ENCODE measurements at regions not wholly inside any gene's neighbourhood (a gene's known extent, or its start where the extent isn't known, plus 50 kb on each side); places are given as distances from the start of the nearest gene placed in this dataset.

- in situ Hi-C loops (cut with MboI; ENCODE audit: low pct_unique_long_range_greater_than_20kb in 2 of 9, low sequenced_read_pairs in 9 of 9, unreplicated experiment in 9 of 9), result no loop called here
- Histone ChIP-seq H3K27ac (peak overlapping the region; percentile 83 to 86), H3K4me1 (replicated peaks in 1 of 2) (peaks cover 53 to 60% of the 10 kb centered on the region in 2 donors), H3K4me3 (no peak overlapping the region)
- peak in 7 of 8 experiments; percentile 8 to 47 (median 30) for ATAC-seq (replicated peaks in 6 of 8)
- whole genome bisulfite sequencing, 10 experiments, result 16 to 90% (median 71%) methylated on average over 2 to 8 of the region's 28 CpGs; no CpG with 5 or more reads in 5 of the 10 experiments
These were observed 59.2 kb downstream of the C9orf50 start for GRCh38 chr9:129561594-129562281.

GRCh38 chr9:129560881-129561306 is 60.0 kb downstream of the C9orf50 start:
- ATAC-seq (replicated peaks in 6 of 8), result no peak
- WGBS, 10 experiments, result 80 to 91% (median 90%) methylated on average over 1 to 9 of the region's 13 CpGs; no CpG with 5 or more reads in 7 of the 10 experiments
- peaks cover 58 to 60% of the 10 kb centered on the region in 2 donors for H3K4me1 ChIP-seq (replicated peaks in 1 of 2)
- in situ Hi-C loops (cut with MboI; ENCODE audit: low pct_unique_long_range_greater_than_20kb in 2 of 9, low sequenced_read_pairs in 9 of 9, unreplicated experiment in 9 of 9), result no loop called here
- peak overlapping the region; percentile 83 to 86 for H3K27ac ChIP-seq
- no peak overlapping the region for H3K4me3 ChIP-seq

GRCh38 chr9:129559506-129559881 is 61.4 kb downstream of the C9orf50 start:
- ATAC-seq (replicated peaks in 6 of 8), result no peak
- WGBS, 10 experiments, result 67 to 100% (median 95%) methylated on average over 1 to 2 of the region's 4 CpGs; no CpG with 5 or more reads in 6 of the 10 experiments
- no peak overlapping the region for H3K4me3 ChIP-seq
- peaks cover 60 to 64% of the 10 kb centered on the region in 2 donors for H3K4me1 ChIP-seq (replicated peaks in 1 of 2)
- in situ Hi-C loops (cut with MboI; ENCODE audit: low pct_unique_long_range_greater_than_20kb in 2 of 9, low sequenced_read_pairs in 9 of 9, unreplicated experiment in 9 of 9), result no loop called here
- H3K27ac ChIP-seq, result peak overlapping the region; percentile 89 to 93

GRCh38 chr9:129558551-129559505 is 62.1 kb downstream of the C9orf50 start:
- in situ Hi-C loops (cut with MboI; ENCODE audit: low pct_unique_long_range_greater_than_20kb in 2 of 9, low sequenced_read_pairs in 9 of 9, unreplicated experiment in 9 of 9), result no loop called here
- WGBS, 10 experiments, result 33 to 100% methylated on average over 2 to 4 of the region's 21 CpGs; no CpG with 5 or more reads in 8 of the 10 experiments
- Histone ChIP-seq H3K4me1 (replicated peaks in 1 of 2) (peaks cover 60 to 64% of the 10 kb centered on the region in 2 donors), H3K4me3 (no peak overlapping the region), H3K27ac (peak overlapping the region; percentile 89 to 93)
- ATAC-seq (replicated peaks in 6 of 8), result peak in 6 of 8 experiments; percentile 12 to 69 (median 63)

GRCh38 chr9:129558063-129558550 is 62.8 kb downstream of the C9orf50 start:
- H3K4me3 ChIP-seq, result no peak overlapping the region
- peak in 5 of 8 experiments; percentile 1 to 8 (median 2) for ATAC-seq (replicated peaks in 6 of 8)
- in situ Hi-C loops (cut with MboI; ENCODE audit: low pct_unique_long_range_greater_than_20kb in 2 of 9, low sequenced_read_pairs in 9 of 9, unreplicated experiment in 9 of 9), result no loop called here
- peak overlapping the region; percentile 89 to 93 for H3K27ac ChIP-seq
- H3K4me1 ChIP-seq (replicated peaks in 1 of 2), result peaks cover 60 to 64% of the 10 kb centered on the region in 2 donors
- no CpG with 5 or more reads among the region's 16 CpGs for WGBS, 10 experiments

- in situ Hi-C loops (cut with MboI; ENCODE audit: low pct_unique_long_range_greater_than_20kb in 2 of 9, low sequenced_read_pairs in 9 of 9, unreplicated experiment in 9 of 9), result no loop called here
- peak; percentile 50 to 86 (median 74) for ATAC-seq (replicated peaks in 6 of 8)
- H3K4me1 ChIP-seq (replicated peaks in 1 of 2), result peaks cover 55 to 63% of the 10 kb centered on the region in 2 donors
- H3K4me3 ChIP-seq, result no peak overlapping the region
- peak overlapping the region; percentile 89 to 93 for H3K27ac ChIP-seq
- WGBS, 10 experiments, result 5 to 96% (median 51%) methylated on average over 2 to 3 of the region's 24 CpGs; no CpG with 5 or more reads in 6 of the 10 experiments
These were observed 63.5 kb downstream of the C9orf50 start for GRCh38 chr9:129557192-129558036.

- H3K27ac ChIP-seq, result peak overlapping the region; percentile 89 to 93
- ATAC-seq (replicated peaks in 6 of 8), result no peak
- in situ Hi-C loops (cut with MboI; ENCODE audit: low pct_unique_long_range_greater_than_20kb in 2 of 9, low sequenced_read_pairs in 9 of 9, unreplicated experiment in 9 of 9), result no loop called here
- no peak overlapping the region for H3K4me3 ChIP-seq
- 16 to 98% (median 69%) methylated on average over 2 to 10 of the region's 12 CpGs; no CpG with 5 or more reads in 2 of the 10 experiments for WGBS, 10 experiments
- H3K4me1 ChIP-seq (replicated peaks in 1 of 2), result peaks cover 48 to 56% of the 10 kb centered on the region in 2 donors
These were observed 64.3 kb downstream of the C9orf50 start for GRCh38 chr9:129556491-129557191.

GRCh38 chr9:129555512-129556215 is 65.2 kb downstream of the C9orf50 start:
- Histone ChIP-seq H3K27ac (peak overlapping the region in 1 of 2 donors; percentile 93), H3K4me1 (replicated peaks in 1 of 2) (peaks cover 45 to 52% of the 10 kb centered on the region in 2 donors), H3K4me3 (no peak overlapping the region)
- WGBS, 10 experiments, result 57 to 100% (median 76%) methylated on average over 1 to 7 of the region's 14 CpGs; no CpG with 5 or more reads in 5 of the 10 experiments
- in situ Hi-C loops (cut with MboI; ENCODE audit: low pct_unique_long_range_greater_than_20kb in 2 of 9, low sequenced_read_pairs in 9 of 9, unreplicated experiment in 9 of 9), result no loop called here
- peak in 1 of 8 experiments; percentile 8 for ATAC-seq (replicated peaks in 6 of 8)

GRCh38 chr9:129554649-129555048 is 66.3 kb downstream of the C9orf50 start:
- Histone ChIP-seq H3K4me1 (replicated peaks in 1 of 2) (peaks cover 50 to 54% of the 10 kb centered on the region in 2 donors), H3K4me3 (no peak overlapping the region), H3K27ac (no peak overlapping the region)
- ATAC-seq (replicated peaks in 6 of 8), result no peak
- WGBS, 10 experiments, result 63 to 100% (median 83%) methylated on average over 1 to 4 of the region's 5 CpGs; no CpG with 5 or more reads in 6 of the 10 experiments
- in situ Hi-C loops (cut with MboI; ENCODE audit: low pct_unique_long_range_greater_than_20kb in 2 of 9, low sequenced_read_pairs in 9 of 9, unreplicated experiment in 9 of 9), result no loop called here

GRCh38 chr9:129553277-129553676 is 67.6 kb downstream of the C9orf50 start:
- H3K4me3 ChIP-seq, result no peak overlapping the region
- no peak overlapping the region for H3K27ac ChIP-seq
- peaks cover 40 to 49% of the 10 kb centered on the region in 2 donors for H3K4me1 ChIP-seq (replicated peaks in 1 of 2)
- in situ Hi-C loops (cut with MboI; ENCODE audit: low pct_unique_long_range_greater_than_20kb in 2 of 9, low sequenced_read_pairs in 9 of 9, unreplicated experiment in 9 of 9), result no loop called here
- 60 to 100% (median 80%) methylated on average over 1 to 2 of the region's 5 CpGs; no CpG with 5 or more reads in 3 of the 10 experiments for WGBS, 10 experiments
- ATAC-seq (replicated peaks in 6 of 8), result no peak

GRCh38 chr9:129552064-129552463 is 68.8 kb downstream of the C9orf50 start:
- 39 to 100% (median 87%) methylated on average over 1 to 5 of the region's 6 CpGs; no CpG with 5 or more reads in 2 of the 10 experiments for WGBS, 10 experiments
- Histone ChIP-seq H3K27ac (no peak overlapping the region), H3K4me3 (no peak overlapping the region), H3K4me1 (replicated peaks in 1 of 2) (peaks cover 28 to 37% of the 10 kb centered on the region in 2 donors)
- in situ Hi-C loops (cut with MboI; ENCODE audit: low pct_unique_long_range_greater_than_20kb in 2 of 9, low sequenced_read_pairs in 9 of 9, unreplicated experiment in 9 of 9), result no loop called here
- ATAC-seq (replicated peaks in 6 of 8), result no peak

All from motor neuron (in vitro differentiated cells).